Neuronal stem cell (in vitro differentiated cells): ENCODE measurements at regions not wholly inside any gene's neighbourhood (a gene's known extent, or its start where the extent isn't known, plus 50 kb on each side); places are given as distances from the start of the nearest gene placed in this dataset.

Experiments
- DNase-seq: peaks from one replicate; pipeline ENCODE4 v3.0.0-alpha.2; 2013; ENCODE audit warnings: low spot score
- H2AFZ ChIP-seq: one replicate; pipeline ENCODE4 v1.6.1; 2013; ENCODE audit warnings: mild to moderate bottlenecking, low read length, inconsistent platforms
- H2AK5ac ChIP-seq: 2 replicates; pipeline ENCODE4 v1.6.1; 2013; ENCODE audit warnings: low read depth, mild to moderate bottlenecking, inconsistent platforms, low read length, moderate library complexity, mixed read lengths
- H2BK120ac ChIP-seq: 2 replicates; pipeline ENCODE4 v1.6.1; 2013; ENCODE audit warnings: low read depth, mild to moderate bottlenecking, inconsistent platforms, low read length, moderate library complexity, mixed read lengths
- H2BK12ac ChIP-seq: one replicate; pipeline ENCODE4 v1.6.1; 2013; ENCODE audit warnings: low read length, inconsistent platforms
- H2BK15ac ChIP-seq: 2 replicates; pipeline ENCODE4 v1.6.1; 2013; ENCODE audit warnings: mild to moderate bottlenecking, low read length, inconsistent platforms, mixed read lengths
- H2BK5ac ChIP-seq: one replicate; pipeline ENCODE4 v1.6.1; 2013; ENCODE audit warnings: inconsistent platforms, mild to moderate bottlenecking, low read length, moderate library complexity
- H3K14ac ChIP-seq: one replicate; pipeline ENCODE4 v1.6.1; 2013; ENCODE audit warnings: low read length, inconsistent platforms
- H3K18ac ChIP-seq: 2 replicates; pipeline ENCODE4 v1.6.1; 2013; ENCODE audit warnings: low read length, inconsistent platforms
- H3K23ac ChIP-seq: 2 replicates; pipeline ENCODE4 v1.6.1; 2013; ENCODE audit warnings: low read depth, mild to moderate bottlenecking, mixed read lengths, low read length, inconsistent platforms; ENCODE audit not compliant: poor library complexity
- H3K27ac ChIP-seq: replicated peaks from 3 replicates; pipeline ENCODE4 v1.5.1; 2013; ENCODE audit warnings: low read length, inconsistent platforms
- H3K27me3 ChIP-seq, 3 experiments: 2 replicates each; pipeline ENCODE4 v1.6.1; 2013; ENCODE audit warnings: low read length in 3 of 3, mild to moderate bottlenecking in 2 of 3, inconsistent platforms in 1 of 3, low read depth in 1 of 3, mixed read lengths in 1 of 3, moderate library complexity in 1 of 3; ENCODE audit not compliant: control insufficient read depth in 3 of 3, insufficient read depth in 3 of 3
- H3K36me3 ChIP-seq, 2 donors: replicated peaks in 1 of 2; 2 replicates each; pipeline ENCODE4 v1.6.1; 2013; ENCODE audit warnings: low read length in 2 of 2; ENCODE audit not compliant: control insufficient read depth in 2 of 2, insufficient read depth in 2 of 2
- H3K4ac ChIP-seq: 2 replicates; pipeline ENCODE4 v1.6.1; 2013; ENCODE audit warnings: inconsistent platforms, mild to moderate bottlenecking, low read length, moderate library complexity
- H3K4me1 ChIP-seq, 2 donors: 1 replicate in 1 of 2; 2 replicates in 1 of 2; pipeline ENCODE4 v1.6.1; 2013; ENCODE audit warnings: low read length in 2 of 2, low read depth in 1 of 2; ENCODE audit not compliant: control insufficient read depth in 2 of 2, insufficient read depth in 1 of 2
- H3K4me2 ChIP-seq: one replicate; pipeline ENCODE4 v1.6.1; 2013; ENCODE audit warnings: mild to moderate bottlenecking, low read length, inconsistent platforms; ENCODE audit not compliant: insufficient read depth, poor library complexity, severe bottlenecking
- H3K4me3 ChIP-seq, 2 donors: 2 replicates each; pipeline ENCODE4 v1.5.1; 2013; ENCODE audit warnings: low read length in 2 of 2, mild to moderate bottlenecking in 2 of 2, inconsistent platforms in 1 of 2, moderate library complexity in 1 of 2
- H3K79me1 ChIP-seq: one replicate; pipeline ENCODE4 v1.6.1; 2013; ENCODE audit warnings: low read depth, mild to moderate bottlenecking, inconsistent platforms, low read length, moderate library complexity
- H3K9ac ChIP-seq: one replicate; pipeline ENCODE4 v1.6.1; 2013; ENCODE audit warnings: mild to moderate bottlenecking, low read depth, low read length, inconsistent platforms; ENCODE audit not compliant: poor library complexity
- H3K9me3 ChIP-seq, 2 donors: replicated peaks in 1 of 2; 2 replicates each; pipeline versions ENCODE3 to v1.6.1; 2013; ENCODE audit warnings: low read length in 2 of 2, mild to moderate bottlenecking in 2 of 2, inconsistent platforms in 1 of 2, low read depth in 1 of 2, mixed read lengths in 1 of 2, moderate library complexity in 1 of 2; ENCODE audit not compliant: control insufficient read depth in 2 of 2, insufficient read depth in 1 of 2
- H4K8ac ChIP-seq: one replicate; pipeline ENCODE4 v1.6.1; 2013; ENCODE audit warnings: low read depth, mild to moderate bottlenecking, inconsistent platforms, low read length, moderate library complexity
- H4K91ac ChIP-seq: one replicate; pipeline ENCODE4 v1.6.1; 2013; ENCODE audit warnings: low read length, low read depth, mild to moderate bottlenecking, inconsistent platforms; ENCODE audit not compliant: poor library complexity
- WGBS, 2 donors: extraction: QIAGEN DNeasy Blood & Tissue Kit; methylation state at CpG; one replicate each; pipeline ENCODE4 v1.1.7; 2013; ENCODE audit warnings: missing lambda C conversion rate in 2 of 2, mixed read lengths in 1 of 2; ENCODE audit not compliant: insufficient read length in 2 of 2, insufficient replicate concordance in 1 of 2; ENCODE audit errors: extremely low coverage in 2 of 2; 5-methylcytosine and 5-hydroxymethylcytosine counted together

- Histone ChIP-seq H2BK120ac (no peak overlapping the region), H3K27me3 (no peaks in the 10 kb centered on the region), H2BK5ac (no peak overlapping the region), H4K8ac (no peak overlapping the region), H3K9ac (no peak overlapping the region), H2AFZ (no peak overlapping the region), H3K14ac (no peak overlapping the region), H4K91ac (no peak overlapping the region), H3K9me3 (no peaks in the 10 kb centered on the region), H2AK5ac (no peak overlapping the region), H3K18ac (no peak overlapping the region), H3K4me1 (no peaks in the 10 kb centered on the region), H3K23ac (no peak overlapping the region), H3K36me3 (no peaks in the 10 kb centered on the region), H3K4me2 (no peak overlapping the region), H3K4ac (no peak overlapping the region), H2BK15ac (no peak overlapping the region), H3K4me3 (no peak overlapping the region), H3K27ac (no peak overlapping the region), H3K79me1 (no peaks in the 10 kb centered on the region), H2BK12ac (no peak overlapping the region)
- no peak for DNase-seq
Measured at GRCh38 chr18:30248056-30248455, 794.5 kb downstream of the DSC3 start.

GRCh38 chr18:30245766-30246455 lies 796.6 kb downstream of the DSC3 start:
- H3K9ac ChIP-seq, result no peak overlapping the region
- no peak overlapping the region for H3K14ac ChIP-seq
- no peak overlapping the region for H2BK120ac ChIP-seq
- no peak overlapping the region for H2AK5ac ChIP-seq
- H2BK5ac ChIP-seq, result no peak overlapping the region
- H2AFZ ChIP-seq, result no peak overlapping the region
- no peak overlapping the region for H3K4ac ChIP-seq
- H3K23ac ChIP-seq, result no peak overlapping the region
- H3K4me1 ChIP-seq, result no peaks in the 10 kb centered on the region
- H2BK12ac ChIP-seq, result no peak overlapping the region
- H3K4me3 ChIP-seq, result no peak overlapping the region
- no peak overlapping the region for H2BK15ac ChIP-seq
- H3K36me3 ChIP-seq, result no peaks in the 10 kb centered on the region
- DNase-seq, result no peak
- no peak overlapping the region for H3K4me2 ChIP-seq
- no peaks in the 10 kb centered on the region for H3K9me3 ChIP-seq
- H3K79me1 ChIP-seq, result no peaks in the 10 kb centered on the region
- no peak overlapping the region for H3K27ac ChIP-seq
- H3K18ac ChIP-seq, result no peak overlapping the region
- H4K8ac ChIP-seq, result no peak overlapping the region
- H3K27me3 ChIP-seq, result no peaks in the 10 kb centered on the region
- no peak overlapping the region for H4K91ac ChIP-seq
- no CpG with 5 or more reads among the region's 3 CpGs for WGBS, 2 donors

- Histone ChIP-seq H3K23ac (no peak overlapping the region), H4K91ac (no peak overlapping the region), H2BK120ac (no peak overlapping the region), H3K18ac (no peak overlapping the region), H3K79me1 (no peaks in the 10 kb centered on the region), H3K4me3 (no peak overlapping the region), H2BK15ac (no peak overlapping the region), H3K4ac (no peak overlapping the region), H2AK5ac (no peak overlapping the region), H3K4me1 (no peaks in the 10 kb centered on the region), H3K9ac (no peak overlapping the region), H3K27ac (no peak overlapping the region), H3K14ac (no peak overlapping the region), H2BK12ac (no peak overlapping the region), H3K9me3 (no peaks in the 10 kb centered on the region), H3K27me3 (no peaks in the 10 kb centered on the region), H2AFZ (no peak overlapping the region), H3K36me3 (no peaks in the 10 kb centered on the region), H2BK5ac (no peak overlapping the region), H3K4me2 (no peak overlapping the region), H4K8ac (no peak overlapping the region)
- DNase-seq, result no peak
Measured at GRCh38 chr18:30234755-30235154, 807.8 kb downstream of the DSC3 start.

GRCh38 chr18:30211112-30211511 lies 831.4 kb downstream of the DSC3 start:
- Histone ChIP-seq H3K23ac (no peak overlapping the region), H4K8ac (no peak overlapping the region), H2AFZ (no peak overlapping the region), H3K14ac (no peak overlapping the region), H3K4me3 (no peak overlapping the region), H3K4me2 (no peak overlapping the region), H3K9me3 (no peaks in the 10 kb centered on the region), H3K36me3 (no peaks in the 10 kb centered on the region), H3K18ac (no peak overlapping the region), H3K9ac (no peak overlapping the region), H2BK12ac (no peak overlapping the region), H3K27ac (no peak overlapping the region), H2BK5ac (no peak overlapping the region), H4K91ac (no peak overlapping the region), H2BK120ac (no peak overlapping the region), H3K27me3 (no peaks in the 10 kb centered on the region), H3K79me1 (no peaks in the 10 kb centered on the region), H2BK15ac (no peak overlapping the region), H3K4me1 (no peaks in the 10 kb centered on the region), H2AK5ac (no peak overlapping the region), H3K4ac (no peak overlapping the region)
- no peak for DNase-seq
